GM18508 (cell line): ENCODE measurements at regions not wholly inside any gene's neighbourhood (a gene's known extent, or its start where the extent isn't known, plus 50 kb on each side); places are given as distances from the start of the nearest gene placed in this dataset.
"Not testable (repeated sequence)": the region's sequence is repeated elsewhere in the genome, so short reads cannot be mapped to it uniquely, and the experiment has no call there.

ENCODE experiments used
- ATAC-seq: cut with Tn5 transposase; IDR thresholded peaks from one replicate; pipeline ENCODE4 v1.9.1; 2021; ENCODE audit warnings: moderate number of reproducible peaks; ENCODE audit not compliant: insufficient read depth, unreplicated experiment

GRCh38 chr14:58969951-58970751 lies 218.3 kb upstream of the DAAM1 start:
- no peak for ATAC-seq

- ATAC-seq, result no peak
Observed at GRCh38 chr14:58972233-58973017, 216.0 kb upstream of the DAAM1 start.

GRCh38 chr14:58977366-58977765 lies 211.1 kb upstream of the DAAM1 start:
- no peak for ATAC-seq

- ATAC-seq, result no peak
Observed at GRCh38 chr14:58978343-58978742, 210.1 kb upstream of the DAAM1 start.

- no peak for ATAC-seq
Observed at GRCh38 chr14:58979325-58979724, 209.1 kb upstream of the DAAM1 start.

- ATAC-seq, result no peak
Observed at GRCh38 chr14:58981840-58982239, 206.6 kb upstream of the DAAM1 start.

GRCh38 chr14:58985786-58986185 lies 202.7 kb upstream of the DAAM1 start:
- ATAC-seq, result no peak

GRCh38 chr14:58987591-58987990 lies 200.9 kb upstream of the DAAM1 start:
- ATAC-seq, result no peak

GRCh38 chr14:58992935-58993334 lies 195.5 kb upstream of the DAAM1 start:
- no peak for ATAC-seq

GRCh38 chr14:58994130-58994529 lies 194.3 kb upstream of the DAAM1 start:
- no peak for ATAC-seq

- ATAC-seq, result no peak
Observed at GRCh38 chr14:59004012-59004411, 184.5 kb upstream of the DAAM1 start.

GRCh38 chr14:59006179-59006578 lies 182.3 kb upstream of the DAAM1 start:
- ATAC-seq, result not testable (repeated sequence)

GRCh38 chr14:59009967-59010366 lies 178.5 kb upstream of the DAAM1 start:
- no peak for ATAC-seq

GRCh38 chr14:59013672-59014298 lies 174.7 kb upstream of the DAAM1 start:
- ATAC-seq, result no peak

GRCh38 chr14:59015482-59015881 lies 173.0 kb upstream of the DAAM1 start:
- no peak for ATAC-seq

- ATAC-seq, result no peak
Observed at GRCh38 chr14:59017285-59017965, 171.0 kb upstream of the DAAM1 start.

GRCh38 chr14:59018460-59018859 lies 170.0 kb upstream of the DAAM1 start:
- ATAC-seq, result no peak

GRCh38 chr14:59018978-59019377 lies 169.5 kb upstream of the DAAM1 start:
- no peak for ATAC-seq

GRCh38 chr14:59020382-59020781 lies 168.1 kb upstream of the DAAM1 start:
- no peak for ATAC-seq

- no peak for ATAC-seq
Observed at GRCh38 chr14:59022144-59022543, 166.3 kb upstream of the DAAM1 start.

- ATAC-seq, result no peak
Observed at GRCh38 chr14:59026081-59026480, 162.4 kb upstream of the DAAM1 start.
